Ectodermal cell (in vitro differentiated cells): ENCODE measurements at regions not wholly inside any gene's neighbourhood (a gene's known extent, or its start where the extent isn't known, plus 50 kb on each side); places are given as distances from the start of the nearest gene placed in this dataset.

Experiments used
- H3K27ac ChIP-seq: 2 replicates; pipeline ENCODE4 v1.7.0; 2013; ENCODE audit warnings: mild to moderate bottlenecking, low read depth, low read length; ENCODE audit not compliant: insufficient read depth, poor library complexity, severe bottlenecking
- H3K27me3 ChIP-seq: 2 replicates; pipeline ENCODE4 v1.7.0; 2013; ENCODE audit warnings: mild to moderate bottlenecking, low read length; ENCODE audit not compliant: insufficient read depth, control insufficient read depth, poor library complexity, severe bottlenecking
- H3K36me3 ChIP-seq: one replicate; pipeline ENCODE4 v1.7.0; 2013; ENCODE audit warnings: low read length; ENCODE audit not compliant: control insufficient read depth, insufficient read depth
- H3K4me1 ChIP-seq: one replicate; pipeline ENCODE4 v1.7.0; 2013; ENCODE audit warnings: low read length; ENCODE audit not compliant: control insufficient read depth, insufficient read depth
- H3K4me3 ChIP-seq: 2 replicates; pipeline ENCODE4 v1.7.0; 2013; ENCODE audit warnings: low read depth, low read length, control low read depth; ENCODE audit not compliant: insufficient read depth
- H3K9me3 ChIP-seq: 2 replicates; pipeline ENCODE4 v1.7.0; 2013; ENCODE audit warnings: mild to moderate bottlenecking, low read length, moderate library complexity; ENCODE audit not compliant: control insufficient read depth
- WGBS, 2 experiments: methylation state at CpG; one replicate each; pipeline ENCODE4 v1.1.7; 2013; ENCODE audit warnings: missing lambda C conversion rate in 2 of 2; 5-methylcytosine and 5-hydroxymethylcytosine counted together

GRCh38 chr14:85223667-85224066 lies 306.3 kb upstream of the FLRT2 start:
- Histone ChIP-seq H3K4me3 (no peak overlapping the region), H3K27me3 (no peaks in the 10 kb centered on the region), H3K4me1 (no peaks in the 10 kb centered on the region), H3K36me3 (no peaks in the 10 kb centered on the region), H3K27ac (no peak overlapping the region), H3K9me3 (no peaks in the 10 kb centered on the region)
- WGBS, 2 experiments = 1 to 4% methylated on average over 3 of the region's 3 CpGs

GRCh38 chr14:85224241-85224640 lies 305.7 kb upstream of the FLRT2 start:
- Histone ChIP-seq H3K27me3 (no peaks in the 10 kb centered on the region), H3K27ac (no peak overlapping the region), H3K36me3 (no peaks in the 10 kb centered on the region), H3K4me1 (no peaks in the 10 kb centered on the region), H3K4me3 (no peak overlapping the region), H3K9me3 (no peaks in the 10 kb centered on the region)
- 56 to 58% methylated on average over 3 of the region's 3 CpGs for WGBS, 2 experiments

DNA sequence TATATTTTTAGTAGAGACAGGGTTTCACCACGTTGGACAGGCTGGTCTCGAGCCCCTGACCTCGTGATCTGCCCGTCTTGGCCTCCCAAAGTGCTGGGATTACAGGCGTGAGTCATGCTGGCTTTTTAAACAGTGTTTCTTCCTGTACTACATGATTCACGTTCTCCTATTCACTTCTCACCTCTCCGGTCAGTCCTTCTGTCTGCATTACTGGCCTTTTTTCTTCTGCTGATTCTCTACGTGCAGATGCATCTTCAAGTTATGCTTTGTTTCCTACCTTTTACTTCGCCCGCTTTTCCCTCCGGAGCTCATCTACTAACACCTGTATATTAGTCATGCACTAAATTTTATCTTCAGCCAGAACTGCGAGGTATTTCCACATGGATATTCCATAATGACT lies 296.2 kb upstream of the FLRT2 start:
- Histone ChIP-seq H3K4me1 (no peaks in the 10 kb centered on the region), H3K9me3 (no peaks in the 10 kb centered on the region), H3K36me3 (no peaks in the 10 kb centered on the region), H3K27ac (no peak overlapping the region), H3K27me3 (no peaks in the 10 kb centered on the region), H3K4me3 (no peak overlapping the region)
- whole genome bisulfite sequencing, 2 experiments = 90 to 91% methylated on average over 12 of the region's 12 CpGs

DNA sequence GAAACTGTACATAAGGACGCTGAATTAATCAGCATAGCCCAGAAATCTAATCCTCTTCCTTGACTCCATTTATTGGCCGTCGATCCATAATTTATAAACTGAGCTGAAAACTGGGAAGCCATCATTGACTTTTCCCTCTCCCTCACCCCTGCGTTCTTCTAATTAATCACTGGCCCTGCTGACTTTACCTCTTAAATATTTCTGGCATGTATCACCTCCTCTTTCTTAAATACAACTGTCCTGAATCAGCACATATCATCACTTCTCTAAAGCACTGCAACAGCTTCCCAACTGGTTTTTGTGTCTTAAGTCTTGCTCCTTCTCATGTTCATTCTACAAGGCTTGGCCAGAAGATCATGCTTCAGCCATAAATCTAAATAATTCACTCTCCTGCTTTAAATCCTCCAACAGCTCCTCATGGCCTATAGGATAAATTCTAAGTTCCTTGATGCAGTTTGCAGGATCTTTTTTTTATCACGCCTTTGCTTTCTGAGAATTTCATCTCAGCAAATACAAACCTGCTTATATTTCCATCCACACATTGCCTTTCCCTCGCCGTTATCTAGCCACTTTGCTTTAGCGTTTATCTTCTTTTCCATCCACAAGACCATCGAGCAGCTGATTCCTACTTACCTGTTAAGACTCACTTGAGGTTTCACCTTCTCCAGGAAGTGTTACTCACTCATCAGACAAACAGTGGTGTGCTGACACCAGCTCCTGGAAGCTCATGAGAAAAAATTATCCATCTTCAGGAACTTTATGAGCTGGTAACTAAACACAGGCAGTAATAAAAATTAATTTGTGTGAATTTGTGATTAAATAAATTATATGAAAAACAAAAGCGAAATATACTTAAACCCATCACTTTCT lies 295.6 kb upstream of the FLRT2 start:
- 92 to 93% methylated on average over 9 of the region's 10 CpGs for WGBS, 2 experiments
- Histone ChIP-seq H3K27me3 (no peaks in the 10 kb centered on the region), H3K4me1 (no peaks in the 10 kb centered on the region), H3K27ac (no peak overlapping the region), H3K9me3 (no peaks in the 10 kb centered on the region), H3K36me3 (no peaks in the 10 kb centered on the region), H3K4me3 (no peak overlapping the region)

DNA sequence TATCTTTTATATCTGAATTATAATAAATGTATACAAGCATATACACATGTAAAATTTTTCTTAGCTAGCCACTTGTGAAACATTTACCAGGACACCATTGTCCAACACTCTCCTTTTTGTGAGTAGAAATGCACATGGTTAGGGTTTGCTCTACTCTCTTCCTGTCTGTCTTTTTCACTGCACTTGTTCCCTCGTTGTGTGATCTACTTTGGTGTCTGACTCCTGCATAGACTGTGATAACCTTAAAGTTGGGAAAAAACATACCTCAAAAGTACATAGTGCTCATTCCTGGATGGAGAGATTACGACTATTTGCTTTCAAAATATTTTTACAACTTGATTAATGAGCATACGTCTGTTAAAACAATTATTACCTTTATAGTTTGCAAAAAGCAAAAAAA lies 294.1 kb upstream of the FLRT2 start:
- Histone ChIP-seq H3K9me3 (no peaks in the 10 kb centered on the region), H3K4me3 (no peak overlapping the region), H3K4me1 (no peaks in the 10 kb centered on the region), H3K36me3 (no peaks in the 10 kb centered on the region), H3K27me3 (no peaks in the 10 kb centered on the region), H3K27ac (no peak overlapping the region)
- 92 to 98% methylated on average over 2 to 3 of the region's 3 CpGs for WGBS, 2 experiments

GRCh38 chr14:85236296-85236695 lies 293.6 kb upstream of the FLRT2 start:
- WGBS, 2 experiments = 39 to 63% methylated on average over 1 of the region's 1 CpG
- Histone ChIP-seq H3K9me3 (no peaks in the 10 kb centered on the region), H3K36me3 (no peaks in the 10 kb centered on the region), H3K27me3 (no peaks in the 10 kb centered on the region), H3K4me1 (peaks cover 2% of the 10 kb centered on the region), H3K4me3 (no peak overlapping the region), H3K27ac (no peak overlapping the region)

DNA sequence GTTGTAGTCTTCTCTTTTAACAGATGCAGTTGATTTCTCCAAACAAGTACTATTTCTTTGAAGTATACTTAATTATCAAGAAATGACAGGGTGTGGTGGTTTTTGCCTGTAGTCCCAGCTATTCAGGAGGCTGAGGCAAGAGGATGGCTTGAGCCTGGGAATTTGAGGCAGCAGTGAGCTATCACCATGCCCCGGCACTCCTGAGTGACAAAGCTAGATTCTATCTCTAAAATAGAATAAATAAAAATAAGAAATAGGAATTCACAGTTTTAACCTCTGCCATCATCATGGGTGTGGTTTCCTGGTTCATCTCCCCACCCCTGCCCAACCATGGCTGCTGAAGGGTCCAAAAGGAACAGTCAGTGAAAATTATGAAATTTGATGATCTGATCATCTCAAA lies 290.2 kb upstream of the FLRT2 start:
- H3K27me3 ChIP-seq = no peaks in the 10 kb centered on the region
- no peak overlapping the region for H3K4me3 ChIP-seq
- peaks cover 4% of the 10 kb centered on the region for H3K4me1 ChIP-seq
- 80% methylated on average over 1 of the region's 1 CpG; no CpG with 5 or more reads in 1 of the 2 experiments for WGBS, 2 experiments
- H3K36me3 ChIP-seq = no peaks in the 10 kb centered on the region
- no peak overlapping the region for H3K27ac ChIP-seq
- H3K9me3 ChIP-seq = no peaks in the 10 kb centered on the region

DNA sequence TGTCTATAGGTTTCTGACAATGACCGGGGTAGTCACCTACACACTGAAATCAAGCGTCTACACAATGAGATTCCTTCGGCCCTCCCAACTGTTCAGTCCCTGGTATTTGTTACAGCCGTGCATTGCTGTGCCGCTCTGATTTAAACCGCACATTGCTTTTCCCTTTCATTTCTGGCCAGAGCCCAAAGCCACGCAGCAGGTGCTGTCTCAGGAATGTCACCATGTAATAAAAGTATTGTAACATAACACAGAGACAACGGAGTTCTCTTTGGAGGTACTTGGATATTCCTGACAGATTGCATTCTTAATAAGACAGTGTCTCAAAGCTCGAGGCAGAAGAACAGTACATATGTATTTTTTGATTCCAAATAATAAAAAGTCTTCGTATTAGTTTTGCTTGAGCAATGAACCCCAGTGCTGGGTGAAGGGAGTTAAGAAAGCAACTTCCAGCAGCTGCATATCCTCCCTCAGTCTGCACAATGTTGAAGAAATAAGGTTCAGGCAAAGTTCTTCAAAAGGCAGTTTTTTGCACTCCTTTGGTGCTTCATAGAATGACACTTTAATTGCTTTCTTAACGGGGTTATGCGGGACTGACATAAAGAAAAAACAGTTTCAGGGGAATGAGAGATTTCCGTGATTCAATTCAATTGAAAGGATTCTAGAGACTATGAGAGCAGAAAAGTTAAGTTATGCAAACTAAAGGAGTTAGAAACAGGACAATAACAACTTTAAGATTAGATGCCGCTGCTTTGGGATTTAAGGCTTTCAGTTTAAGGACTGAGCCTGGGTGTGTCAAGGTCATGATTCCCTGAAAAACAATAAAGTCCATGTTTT lies 288.7 kb upstream of the FLRT2 start:
- Histone ChIP-seq H3K27ac (no peak overlapping the region), H3K27me3 (no peaks in the 10 kb centered on the region), H3K4me3 (no peak overlapping the region), H3K4me1 (peaks cover 4% of the 10 kb centered on the region), H3K36me3 (no peaks in the 10 kb centered on the region), H3K9me3 (no peaks in the 10 kb centered on the region)
- WGBS, 2 experiments = 90 to 92% methylated on average over 14 of the region's 14 CpGs

DNA sequence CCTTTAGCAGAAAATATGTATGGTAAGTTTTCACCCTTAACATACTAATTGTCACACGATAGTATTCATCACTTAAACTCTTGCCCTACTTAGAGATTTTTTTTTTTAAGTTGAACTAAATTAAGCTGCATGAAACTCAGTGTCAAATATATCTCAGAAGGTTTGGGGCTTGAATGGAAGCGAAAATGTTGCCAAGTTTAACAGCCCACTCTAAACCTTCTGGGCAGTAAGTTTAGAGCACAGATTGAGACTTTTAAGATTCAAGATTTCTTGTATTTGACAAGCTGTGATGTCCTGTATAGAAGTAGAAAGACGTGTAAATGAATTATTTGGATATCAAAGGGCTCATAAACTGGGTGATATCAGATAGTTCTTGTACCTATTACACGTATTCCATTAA lies 287.3 kb upstream of the FLRT2 start:
- Histone ChIP-seq H3K4me1 (peaks cover 4% of the 10 kb centered on the region), H3K9me3 (no peaks in the 10 kb centered on the region), H3K27me3 (no peaks in the 10 kb centered on the region), H3K36me3 (no peaks in the 10 kb centered on the region), H3K27ac (no peak overlapping the region), H3K4me3 (no peak overlapping the region)
- WGBS, 2 experiments = 100% methylated on average over 2 to 3 of the region's 4 CpGs

GRCh38 chr14:85243321-85243720 lies 286.6 kb upstream of the FLRT2 start:
- H3K4me1 ChIP-seq = peaks cover 4% of the 10 kb centered on the region
- H3K4me3 ChIP-seq = no peak overlapping the region
- H3K36me3 ChIP-seq = no peaks in the 10 kb centered on the region
- H3K27ac ChIP-seq = no peak overlapping the region
- no peaks in the 10 kb centered on the region for H3K27me3 ChIP-seq
- WGBS, 2 experiments = 100% methylated on average over 1 of the region's 1 CpG; no CpG with 5 or more reads in 1 of the 2 experiments
- no peaks in the 10 kb centered on the region for H3K9me3 ChIP-seq
